ENCODE measurements at regions not wholly inside any gene's neighbourhood (a gene's known extent, or its start where the extent isn't known, plus 50 kb on each side); places are given as distances from the start of the nearest gene placed in this dataset.

- no peak for DNase-seq
These were observed 133.0 kb downstream of the ZDHHC21 start for GRCh38 chr9:14560194-14560593.

GRCh38 chr9:14554886-14555285 is 138.3 kb downstream of the ZDHHC21 start:
- DNase-seq, result no peak

GRCh38 chr9:14547245-14548060 is 145.8 kb downstream of the ZDHHC21 start:
- DNase-seq, result no peak

GRCh38 chr9:14546693-14547092 is 146.5 kb downstream of the ZDHHC21 start:
- no peak for DNase-seq

- peak; percentile 89 for DNase-seq
These were observed 151.2 kb downstream of the ZDHHC21 start for GRCh38 chr9:14542071-14542470.

GRCh38 chr9:14538526-14538925 is 154.7 kb downstream of the ZDHHC21 start:
- DNase-seq, result no peak

- no peak for DNase-seq
These were observed 157.9 kb downstream of the ZDHHC21 start for GRCh38 chr9:14535161-14535955.

GRCh38 chr9:14533867-14534640 is 159.2 kb downstream of the ZDHHC21 start:
- DNase-seq, result no peak

GRCh38 chr9:14532456-14533115 is 160.6 kb downstream of the ZDHHC21 start:
- peak; percentile 45 for DNase-seq

- peak; percentile 78 for DNase-seq
These were observed 161.6 kb downstream of the ZDHHC21 start for GRCh38 chr9:14531341-14532269.

- DNase-seq, result no peak
These were observed 162.4 kb downstream of the ZDHHC21 start for GRCh38 chr9:14530841-14531240.

- DNase-seq, result no peak
These were observed 162.9 kb downstream of the ZDHHC21 start for GRCh38 chr9:14530366-14530765.

GRCh38 chr9:14529629-14530028 is 163.6 kb downstream of the ZDHHC21 start:
- DNase-seq, result no peak

GRCh38 chr9:14529054-14529453 is 164.2 kb downstream of the ZDHHC21 start:
- DNase-seq, result peak; percentile 86

GRCh38 chr9:14526504-14526903 is 166.7 kb downstream of the ZDHHC21 start:
- DNase-seq, result no peak

GRCh38 chr9:14525856-14526255 is 167.4 kb downstream of the ZDHHC21 start:
- DNase-seq, result peak; percentile 72

- peak; percentile 76 for DNase-seq
These were observed 168.2 kb downstream of the ZDHHC21 start for GRCh38 chr9:14524873-14525515.

GRCh38 chr9:14523545-14523944 is 169.7 kb downstream of the ZDHHC21 start:
- no peak for DNase-seq

GRCh38 chr9:14522627-14523379 is 170.4 kb downstream of the ZDHHC21 start:
- DNase-seq, result no peak

GRCh38 chr9:14520341-14520740 is 172.9 kb downstream of the ZDHHC21 start:
- no peak for DNase-seq

Measured in NCI-H2081 treated with DMSO at 0.1 percent for 48 hours (cell line).